Liver (tissue), 3 donors: ENCODE measurements at regions not wholly inside any gene's neighbourhood (a gene's known extent, or its start where the extent isn't known, plus 50 kb on each side); places are given as distances from the start of the nearest gene placed in this dataset.

Source experiments
- CTCF ChIP-seq: fragments of 150-350 bp; IDR thresholded peaks from 2 replicates; pipeline ENCODE4 v1.5.1; 2017; ENCODE audit warnings: improper control_type of control experiment, low read depth, low read length; ENCODE audit not compliant: missing input control
- FOXA1 ChIP-seq: IDR thresholded peaks from 2 replicates; pipeline ENCODE4 v1.6.1; 2016; ENCODE audit warnings: antibody characterized with exemption
- HNF4A ChIP-seq, 2 donors: conservative IDR thresholded peaks; 2 replicates each; pipeline ENCODE4 v1.6.1; 2016; ENCODE audit warnings: antibody characterized with exemption in 2 of 2, mild to moderate bottlenecking in 2 of 2
- TF ChIP-seq, protein P1 (sequence below): IDR thresholded peaks from 2 replicates; pipeline ENCODE4 v1.6.1; 2016; ENCODE audit warnings: antibody characterized with exemption, mild to moderate bottlenecking
- donor health status: healthy.
- donor health status: healthy.

DNA sequence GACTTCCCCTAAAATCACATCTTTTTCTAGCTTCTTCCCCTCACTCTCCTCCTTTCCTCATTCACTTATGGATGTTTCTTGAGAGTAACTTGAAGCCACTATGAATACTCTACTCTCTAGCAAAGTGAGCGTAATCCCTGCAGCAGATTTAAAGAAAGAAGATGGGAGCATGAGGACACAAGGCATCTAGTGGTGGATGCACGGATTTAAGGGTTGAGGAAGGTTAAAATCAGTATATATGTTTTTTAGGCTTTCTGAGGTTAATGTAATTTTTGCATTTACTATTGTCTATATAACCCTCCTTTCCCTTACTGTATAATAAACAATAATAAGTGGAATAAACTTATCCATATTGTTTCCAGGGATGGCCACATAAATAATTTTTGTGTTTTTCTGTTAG lies 495.2 kb upstream of the TPK1 start:
- no peak for TF ChIP-seq HNF4A (conservative IDR thresholded peaks at IDR 0.05)
- TF ChIP-seq CTCF, result no peak
- TF ChIP-seq, protein P1, sequence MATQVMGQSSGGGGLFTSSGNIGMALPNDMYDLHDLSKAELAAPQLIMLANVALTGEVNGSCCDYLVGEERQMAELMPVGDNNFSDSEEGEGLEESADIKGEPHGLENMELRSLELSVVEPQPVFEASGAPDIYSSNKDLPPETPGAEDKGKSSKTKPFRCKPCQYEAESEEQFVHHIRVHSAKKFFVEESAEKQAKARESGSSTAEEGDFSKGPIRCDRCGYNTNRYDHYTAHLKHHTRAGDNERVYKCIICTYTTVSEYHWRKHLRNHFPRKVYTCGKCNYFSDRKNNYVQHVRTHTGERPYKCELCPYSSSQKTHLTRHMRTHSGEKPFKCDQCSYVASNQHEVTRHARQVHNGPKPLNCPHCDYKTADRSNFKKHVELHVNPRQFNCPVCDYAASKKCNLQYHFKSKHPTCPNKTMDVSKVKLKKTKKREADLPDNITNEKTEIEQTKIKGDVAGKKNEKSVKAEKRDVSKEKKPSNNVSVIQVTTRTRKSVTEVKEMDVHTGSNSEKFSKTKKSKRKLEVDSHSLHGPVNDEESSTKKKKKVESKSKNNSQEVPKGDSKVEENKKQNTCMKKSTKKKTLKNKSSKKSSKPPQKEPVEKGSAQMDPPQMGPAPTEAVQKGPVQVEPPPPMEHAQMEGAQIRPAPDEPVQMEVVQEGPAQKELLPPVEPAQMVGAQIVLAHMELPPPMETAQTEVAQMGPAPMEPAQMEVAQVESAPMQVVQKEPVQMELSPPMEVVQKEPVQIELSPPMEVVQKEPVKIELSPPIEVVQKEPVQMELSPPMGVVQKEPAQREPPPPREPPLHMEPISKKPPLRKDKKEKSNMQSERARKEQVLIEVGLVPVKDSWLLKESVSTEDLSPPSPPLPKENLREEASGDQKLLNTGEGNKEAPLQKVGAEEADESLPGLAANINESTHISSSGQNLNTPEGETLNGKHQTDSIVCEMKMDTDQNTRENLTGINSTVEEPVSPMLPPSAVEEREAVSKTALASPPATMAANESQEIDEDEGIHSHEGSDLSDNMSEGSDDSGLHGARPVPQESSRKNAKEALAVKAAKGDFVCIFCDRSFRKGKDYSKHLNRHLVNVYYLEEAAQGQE, result no peak
- no peak for TF ChIP-seq FOXA1
